ENCODE measurements at regions not wholly inside any gene's neighbourhood (a gene's known extent, or its start where the extent isn't known, plus 50 kb on each side); places are given as distances from the start of the nearest gene placed in this dataset.

- TF ChIP-seq CTCF (IDR thresholded peaks at IDR 0.05) (no peak), EP300 (IDR thresholded peaks at IDR 0.05; ENCODE audit: low read depth) (no peak)
Observed at GRCh38 chr4:185881430-185881829, 69.4 kb upstream of the SORBS2 start.
